ENCODE measurements at regions not wholly inside any gene's neighbourhood (a gene's known extent, or its start where the extent isn't known, plus 50 kb on each side); places are given as distances from the start of the nearest gene placed in this dataset.

DNA sequence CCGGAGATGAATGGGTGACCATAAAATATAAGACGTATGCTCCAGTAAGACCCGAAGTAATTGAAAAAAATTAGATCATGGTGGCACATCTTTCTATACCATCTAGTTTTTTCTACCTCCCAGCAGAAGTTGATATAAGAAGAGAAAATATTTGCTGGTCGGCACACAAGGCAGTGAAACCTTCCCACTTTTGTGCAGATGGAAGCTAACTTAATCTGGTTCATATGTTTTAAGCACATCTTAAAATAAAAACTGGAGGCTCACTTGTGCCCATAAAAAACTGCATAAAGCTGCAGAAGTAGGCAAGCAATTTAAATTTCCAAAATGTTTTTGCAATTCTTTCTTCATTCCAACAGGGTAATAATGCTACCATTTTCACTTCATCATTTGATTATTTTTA, 449.2 kb downstream of the CNTN3 start:
- H3K4me3 Mint-ChIP-seq (ENCODE audit: unreplicated experiment): no peak overlapping the region
- TF ChIP-seq, protein P1, sequence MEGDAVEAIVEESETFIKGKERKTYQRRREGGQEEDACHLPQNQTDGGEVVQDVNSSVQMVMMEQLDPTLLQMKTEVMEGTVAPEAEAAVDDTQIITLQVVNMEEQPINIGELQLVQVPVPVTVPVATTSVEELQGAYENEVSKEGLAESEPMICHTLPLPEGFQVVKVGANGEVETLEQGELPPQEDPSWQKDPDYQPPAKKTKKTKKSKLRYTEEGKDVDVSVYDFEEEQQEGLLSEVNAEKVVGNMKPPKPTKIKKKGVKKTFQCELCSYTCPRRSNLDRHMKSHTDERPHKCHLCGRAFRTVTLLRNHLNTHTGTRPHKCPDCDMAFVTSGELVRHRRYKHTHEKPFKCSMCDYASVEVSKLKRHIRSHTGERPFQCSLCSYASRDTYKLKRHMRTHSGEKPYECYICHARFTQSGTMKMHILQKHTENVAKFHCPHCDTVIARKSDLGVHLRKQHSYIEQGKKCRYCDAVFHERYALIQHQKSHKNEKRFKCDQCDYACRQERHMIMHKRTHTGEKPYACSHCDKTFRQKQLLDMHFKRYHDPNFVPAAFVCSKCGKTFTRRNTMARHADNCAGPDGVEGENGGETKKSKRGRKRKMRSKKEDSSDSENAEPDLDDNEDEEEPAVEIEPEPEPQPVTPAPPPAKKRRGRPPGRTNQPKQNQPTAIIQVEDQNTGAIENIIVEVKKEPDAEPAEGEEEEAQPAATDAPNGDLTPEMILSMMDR (IDR thresholded peaks at IDR 0.05; ENCODE audit: partially characterized antibody, unreplicated experiment): no peak
- peaks cover 2% of the 10 kb centered on the region for H3K9me3 Mint-ChIP-seq (ENCODE audit: unreplicated experiment)
- no peaks in the 10 kb centered on the region for H3K27me3 Mint-ChIP-seq (ENCODE audit: unreplicated experiment)
- no peak overlapping the region for H3K27ac Mint-ChIP-seq (ENCODE audit: unreplicated experiment)
- H3K4me1 Mint-ChIP-seq (ENCODE audit: low read depth, unreplicated experiment): no peaks in the 10 kb centered on the region
- DNase-seq: no peak
- H3K36me3 Mint-ChIP-seq (ENCODE audit: unreplicated experiment): peaks cover 11% of the 10 kb centered on the region

DNA sequence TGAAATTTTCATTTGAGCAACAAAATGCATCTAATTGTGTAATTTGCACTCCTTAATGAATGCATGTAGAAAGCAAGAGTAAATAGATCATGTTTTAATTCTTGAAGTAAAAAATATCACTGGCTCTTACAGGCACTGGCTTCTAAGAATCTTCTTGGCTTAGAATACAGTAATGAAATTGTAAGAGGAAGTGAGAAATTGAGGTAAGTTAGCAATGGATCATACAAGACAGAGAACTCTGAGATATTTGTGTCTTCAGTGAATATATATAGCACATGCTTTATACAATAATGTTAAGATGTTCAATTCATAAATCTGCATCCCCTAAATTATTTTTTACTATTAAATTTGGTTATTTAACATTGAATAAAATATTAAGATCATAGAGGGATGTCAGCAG, 465.0 kb downstream of the CNTN3 start:
- no peaks in the 10 kb centered on the region for H3K27me3 Mint-ChIP-seq (ENCODE audit: unreplicated experiment)
- no peak overlapping the region for H3K27ac Mint-ChIP-seq (ENCODE audit: unreplicated experiment)
- no peak for DNase-seq
- H3K4me3 Mint-ChIP-seq (ENCODE audit: unreplicated experiment): no peak overlapping the region
- H3K4me1 Mint-ChIP-seq (ENCODE audit: low read depth, unreplicated experiment): no peaks in the 10 kb centered on the region
- H3K9me3 Mint-ChIP-seq (ENCODE audit: unreplicated experiment): no peaks in the 10 kb centered on the region
- peaks cover 4% of the 10 kb centered on the region for H3K36me3 Mint-ChIP-seq (ENCODE audit: unreplicated experiment)
- TF ChIP-seq, protein P1 (IDR thresholded peaks at IDR 0.05; ENCODE audit: partially characterized antibody, unreplicated experiment): no peak

DNA sequence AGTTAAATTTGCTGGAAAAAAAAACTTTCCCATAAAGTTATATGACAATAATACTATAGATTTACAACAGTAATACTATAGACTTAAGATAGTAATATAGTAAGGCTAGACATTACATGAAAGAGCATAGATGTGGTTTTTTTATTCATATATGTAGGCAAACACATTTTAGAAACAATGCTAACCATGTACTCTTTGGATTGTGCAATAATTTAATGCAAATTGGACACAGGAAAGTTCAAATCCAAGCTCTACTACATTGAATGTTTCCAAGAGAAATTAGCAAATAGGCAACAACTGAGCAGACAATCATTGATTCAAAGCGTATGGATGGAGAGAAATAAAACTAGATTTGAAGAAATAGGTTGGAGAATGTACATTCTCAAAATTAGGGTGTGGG, 469.2 kb downstream of the CNTN3 start:
- Mint-ChIP-seq H3K36me3 (ENCODE audit: unreplicated experiment) (no peaks in the 10 kb centered on the region), H3K4me1 (ENCODE audit: low read depth, unreplicated experiment) (no peaks in the 10 kb centered on the region), H3K27me3 (ENCODE audit: unreplicated experiment) (no peaks in the 10 kb centered on the region), H3K27ac (ENCODE audit: unreplicated experiment) (no peak overlapping the region), H3K4me3 (ENCODE audit: unreplicated experiment) (no peak overlapping the region), H3K9me3 (ENCODE audit: unreplicated experiment) (no peaks in the 10 kb centered on the region)
- TF ChIP-seq, protein P1 (IDR thresholded peaks at IDR 0.05; ENCODE audit: partially characterized antibody, unreplicated experiment): no peak
- no peak for DNase-seq

DNA sequence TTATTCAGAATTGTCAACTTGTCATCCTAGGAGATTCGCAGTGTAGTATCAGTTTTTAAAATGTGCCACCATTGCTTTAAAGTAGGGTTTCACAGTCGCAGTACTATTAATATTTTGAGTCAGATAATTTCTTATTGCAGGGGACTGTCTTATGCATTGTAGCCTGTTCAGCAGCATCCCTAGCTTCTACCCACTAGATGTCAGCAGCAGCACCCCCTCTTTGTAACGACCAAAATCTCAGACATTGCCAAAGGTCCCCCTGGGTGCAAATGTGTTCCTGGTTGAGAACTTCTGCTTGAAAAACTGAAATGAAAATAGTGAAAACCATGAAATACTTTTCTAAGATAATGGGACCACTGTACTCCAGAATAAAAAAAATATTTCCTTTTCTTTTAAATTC, 474.8 kb downstream of the CNTN3 start:
- Mint-ChIP-seq H3K27ac (ENCODE audit: unreplicated experiment) (no peak overlapping the region), H3K27me3 (ENCODE audit: unreplicated experiment) (no peaks in the 10 kb centered on the region), H3K4me3 (ENCODE audit: unreplicated experiment) (no peak overlapping the region), H3K4me1 (ENCODE audit: low read depth, unreplicated experiment) (no peaks in the 10 kb centered on the region), H3K9me3 (ENCODE audit: unreplicated experiment) (no peaks in the 10 kb centered on the region), H3K36me3 (ENCODE audit: unreplicated experiment) (no peaks in the 10 kb centered on the region)
- TF ChIP-seq, protein P1 (IDR thresholded peaks at IDR 0.05; ENCODE audit: partially characterized antibody, unreplicated experiment): no peak
- DNase-seq: no peak

DNA sequence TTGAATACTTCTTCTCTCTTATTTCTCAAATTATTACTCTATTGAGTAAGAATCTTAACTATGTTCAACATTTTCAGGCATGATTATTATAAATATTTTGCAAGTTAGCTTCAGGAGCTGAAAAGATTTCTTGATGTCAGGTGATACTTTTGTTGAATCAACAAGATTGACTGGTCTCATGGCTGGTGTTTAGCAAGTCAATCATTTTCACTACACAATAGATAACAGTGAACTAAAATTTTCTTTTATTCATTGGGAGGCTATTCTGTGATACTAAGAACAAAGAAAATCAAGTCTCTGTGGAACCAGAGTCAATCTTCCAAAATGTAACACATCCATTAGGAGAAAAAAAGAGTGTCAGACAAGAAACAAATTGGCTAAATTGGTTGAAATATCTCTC, 476.7 kb downstream of the CNTN3 start:
- Mint-ChIP-seq H3K9me3 (ENCODE audit: unreplicated experiment) (no peaks in the 10 kb centered on the region), H3K4me1 (ENCODE audit: low read depth, unreplicated experiment) (no peaks in the 10 kb centered on the region), H3K27ac (ENCODE audit: unreplicated experiment) (no peak overlapping the region), H3K36me3 (ENCODE audit: unreplicated experiment) (no peaks in the 10 kb centered on the region), H3K27me3 (ENCODE audit: unreplicated experiment) (no peaks in the 10 kb centered on the region), H3K4me3 (ENCODE audit: unreplicated experiment) (no peak overlapping the region)
- TF ChIP-seq, protein P1 (IDR thresholded peaks at IDR 0.05; ENCODE audit: partially characterized antibody, unreplicated experiment): no peak
- no peak for DNase-seq
